ENCODE measurements at regions not wholly inside any gene's neighbourhood (a gene's known extent, or its start where the extent isn't known, plus 50 kb on each side); places are given as distances from the start of the nearest gene placed in this dataset.

DNA sequence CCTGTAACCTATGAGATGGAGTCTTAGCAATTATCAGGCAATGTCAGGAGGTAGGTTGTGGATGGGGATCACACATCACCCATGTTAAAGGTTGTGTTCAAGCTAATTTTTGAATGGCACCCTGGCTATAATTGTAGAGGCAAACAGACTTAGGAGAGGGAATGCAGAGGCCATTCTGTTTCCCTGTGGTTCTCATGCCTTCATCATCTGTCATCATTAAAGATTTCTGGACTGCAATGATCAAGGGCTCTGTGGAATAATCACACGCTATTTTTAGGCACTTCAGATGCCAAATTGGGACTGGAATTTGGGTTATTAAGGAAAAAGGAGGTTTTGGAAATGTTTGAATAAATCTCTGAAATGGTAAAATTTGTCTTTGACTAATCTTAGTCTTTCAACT, 1065.4 kb downstream of the TAF11L14 start:
- TF ChIP-seq POLR2AphosphoS5 (IDR thresholded peaks at IDR 0.05; ENCODE audit: low read depth) (no peak), SPI1 (IDR thresholded peaks at IDR 0.05; ENCODE audit: borderline replicate concordance, low read depth) (no peak), CTCF (IDR thresholded peaks at IDR 0.05; ENCODE audit: insufficient read depth, low read length) (no peak), GABPA (IDR thresholded peaks at IDR 0.05; ENCODE audit: low read depth) (no peak)
- TF ChIP-seq, protein P1, sequence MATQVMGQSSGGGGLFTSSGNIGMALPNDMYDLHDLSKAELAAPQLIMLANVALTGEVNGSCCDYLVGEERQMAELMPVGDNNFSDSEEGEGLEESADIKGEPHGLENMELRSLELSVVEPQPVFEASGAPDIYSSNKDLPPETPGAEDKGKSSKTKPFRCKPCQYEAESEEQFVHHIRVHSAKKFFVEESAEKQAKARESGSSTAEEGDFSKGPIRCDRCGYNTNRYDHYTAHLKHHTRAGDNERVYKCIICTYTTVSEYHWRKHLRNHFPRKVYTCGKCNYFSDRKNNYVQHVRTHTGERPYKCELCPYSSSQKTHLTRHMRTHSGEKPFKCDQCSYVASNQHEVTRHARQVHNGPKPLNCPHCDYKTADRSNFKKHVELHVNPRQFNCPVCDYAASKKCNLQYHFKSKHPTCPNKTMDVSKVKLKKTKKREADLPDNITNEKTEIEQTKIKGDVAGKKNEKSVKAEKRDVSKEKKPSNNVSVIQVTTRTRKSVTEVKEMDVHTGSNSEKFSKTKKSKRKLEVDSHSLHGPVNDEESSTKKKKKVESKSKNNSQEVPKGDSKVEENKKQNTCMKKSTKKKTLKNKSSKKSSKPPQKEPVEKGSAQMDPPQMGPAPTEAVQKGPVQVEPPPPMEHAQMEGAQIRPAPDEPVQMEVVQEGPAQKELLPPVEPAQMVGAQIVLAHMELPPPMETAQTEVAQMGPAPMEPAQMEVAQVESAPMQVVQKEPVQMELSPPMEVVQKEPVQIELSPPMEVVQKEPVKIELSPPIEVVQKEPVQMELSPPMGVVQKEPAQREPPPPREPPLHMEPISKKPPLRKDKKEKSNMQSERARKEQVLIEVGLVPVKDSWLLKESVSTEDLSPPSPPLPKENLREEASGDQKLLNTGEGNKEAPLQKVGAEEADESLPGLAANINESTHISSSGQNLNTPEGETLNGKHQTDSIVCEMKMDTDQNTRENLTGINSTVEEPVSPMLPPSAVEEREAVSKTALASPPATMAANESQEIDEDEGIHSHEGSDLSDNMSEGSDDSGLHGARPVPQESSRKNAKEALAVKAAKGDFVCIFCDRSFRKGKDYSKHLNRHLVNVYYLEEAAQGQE (IDR thresholded peaks at IDR 0.05; ENCODE audit: insufficient replicate concordance, low read depth): no peak
- Histone ChIP-seq H3K4me3 (replicated peaks; ENCODE audit: insufficient read depth, low read length) (no peak overlapping the region), H3K27me3 (ENCODE audit: insufficient read depth, poor library complexity, severe bottlenecking) (no peaks in the 10 kb centered on the region), H3K27ac (replicated peaks) (no peak overlapping the region)
- no peak for DNase-seq (ENCODE audit: low read depth in 1 of 2, low spot score in 1 of 2)

GRCh38 chr5:18702821-18703220, 1068.6 kb downstream of the TAF11L14 start:
- H3K27me3 ChIP-seq (ENCODE audit: insufficient read depth, poor library complexity, severe bottlenecking): no peaks in the 10 kb centered on the region
- DNase-seq (ENCODE audit: low read depth in 1 of 2, low spot score in 1 of 2): no peak
- no peak for TF ChIP-seq CTCF (IDR thresholded peaks at IDR 0.05; ENCODE audit: insufficient read depth, low read length)
- H3K4me3 ChIP-seq (replicated peaks; ENCODE audit: insufficient read depth, low read length): no peak overlapping the region
- no peak overlapping the region for H3K27ac ChIP-seq (replicated peaks)

- no peak for TF ChIP-seq GABPA (IDR thresholded peaks at IDR 0.05; ENCODE audit: low read depth)
- TF ChIP-seq SPI1 (IDR thresholded peaks at IDR 0.05; ENCODE audit: borderline replicate concordance, low read depth): no peak
- TF ChIP-seq, protein P1 (IDR thresholded peaks at IDR 0.05; ENCODE audit: insufficient replicate concordance, low read depth): no peak
- no peak for TF ChIP-seq POLR2AphosphoS5 (IDR thresholded peaks at IDR 0.05; ENCODE audit: low read depth)
- Histone ChIP-seq H3K27ac (replicated peaks) (no peak overlapping the region), H3K27me3 (ENCODE audit: insufficient read depth, poor library complexity, severe bottlenecking) (no peaks in the 10 kb centered on the region), H3K4me3 (replicated peaks; ENCODE audit: insufficient read depth, low read length) (no peak overlapping the region)
- no peak for DNase-seq (ENCODE audit: low read depth in 1 of 2, low spot score in 1 of 2)
These were observed 1078.8 kb downstream of the TAF11L14 start for GRCh38 chr5:18712936-18713485.

GRCh38 chr5:18720002-18720401, 1085.7 kb downstream of the TAF11L14 start:
- no peaks in the 10 kb centered on the region for H3K27me3 ChIP-seq (ENCODE audit: insufficient read depth, poor library complexity, severe bottlenecking)
- TF ChIP-seq, protein P1 (IDR thresholded peaks at IDR 0.05; ENCODE audit: insufficient replicate concordance, low read depth): no peak
- H3K27ac ChIP-seq (replicated peaks): no peak overlapping the region
- DNase-seq (ENCODE audit: low read depth in 1 of 2, low spot score in 1 of 2): no peak
- H3K4me3 ChIP-seq (replicated peaks; ENCODE audit: insufficient read depth, low read length): no peak overlapping the region

Measured in HL-60 (cell line).